ENCODE measurements at regions not wholly inside any gene's neighbourhood (a gene's known extent, or its start where the extent isn't known, plus 50 kb on each side); places are given as distances from the start of the nearest gene placed in this dataset.

DNA sequence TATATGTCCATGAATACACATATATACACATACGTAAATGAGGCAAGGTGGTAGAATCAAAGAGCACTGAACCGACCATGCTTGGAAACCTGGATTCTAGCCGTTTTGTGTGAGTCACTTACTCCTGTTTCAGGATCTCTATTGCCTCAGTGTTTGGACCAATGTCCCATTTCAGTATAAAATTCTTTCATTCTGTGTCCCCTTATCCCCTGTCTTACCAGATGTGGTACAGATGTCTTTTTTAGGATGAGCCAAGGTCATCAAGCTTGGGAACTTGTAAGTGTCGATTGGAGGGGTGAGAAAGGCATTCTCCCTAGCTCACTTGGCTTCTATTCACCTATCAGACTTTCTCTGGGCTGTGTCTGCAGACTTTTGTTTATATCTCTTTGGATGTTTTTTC is 139.9 kb upstream of the CHL1 start:
- ChIA-PET CTCF (ENCODE audit: partially characterized antibody) (no interaction called here), POLR2A (ENCODE audit: partially characterized antibody) (no interaction called here)
- Mint-ChIP-seq H3K27me3 (peaks cover 5 to 9% of the 10 kb centered on the region in 2 donors), H3K9me3 (peaks cover 0 to 4% (median under 1%) of the 10 kb centered on the region in 8 donors), H3K4me3 (no peak overlapping the region), H3K27ac (no peak overlapping the region), H3K4me1 (no peaks in the 10 kb centered on the region), H3K36me3 (no peaks in the 10 kb centered on the region)
- Histone ChIP-seq H3K9me3 (ENCODE audit: control insufficient read depth in 1 of 2, low read length in 2 of 2) (no peaks in the 10 kb centered on the region), H3K4me3 (ENCODE audit: low read length in 2 of 2) (no peak overlapping the region), H3K27ac (ENCODE audit: low read depth, low read length) (no peak overlapping the region), H3K4me1 (ENCODE audit: insufficient read depth, low read length) (no peaks in the 10 kb centered on the region), H3K36me3 (ENCODE audit: insufficient read depth, low read length) (no peaks in the 10 kb centered on the region), H3K27me3 (ENCODE audit: insufficient read depth, low read length) (no peaks in the 10 kb centered on the region)
- intact Hi-C loops (cut with micrococcal nuclease), result no loop called here
- no peak for DNase-seq

DNA sequence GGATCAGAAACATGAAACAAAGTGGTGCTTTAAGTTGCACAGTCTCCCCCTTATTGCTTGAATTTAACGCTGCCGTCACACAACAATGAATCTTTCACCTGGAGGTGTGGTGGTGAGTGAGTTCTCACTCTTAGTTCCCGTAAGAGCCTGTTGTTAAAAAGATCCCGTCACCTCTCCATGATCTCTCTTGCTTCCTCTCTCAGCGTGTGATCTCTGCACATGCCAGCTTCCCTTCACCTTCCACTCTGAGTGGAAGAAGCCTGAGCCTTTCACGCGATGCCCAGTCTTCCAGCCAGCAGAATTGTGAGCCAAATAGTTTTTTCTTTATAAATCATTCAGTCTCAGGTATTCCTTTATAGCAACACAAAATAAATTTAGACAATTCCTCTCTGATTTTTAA is 136.7 kb upstream of the CHL1 start:
- Mint-ChIP-seq H3K4me3 (no peak overlapping the region), H3K4me1 (no peaks in the 10 kb centered on the region), H3K27ac (no peak overlapping the region), H3K9me3 (peaks cover 0 to 3% (median 0%) of the 10 kb centered on the region in 8 donors), H3K36me3 (no peaks in the 10 kb centered on the region), H3K27me3 (peaks cover 5 to 14% of the 10 kb centered on the region in 2 donors)
- no peak for DNase-seq
- H3K27me3 ChIP-seq (ENCODE audit: insufficient read depth, low read length), result no peaks in the 10 kb centered on the region
- H3K4me1 ChIP-seq (ENCODE audit: insufficient read depth, low read length), result no peaks in the 10 kb centered on the region
- H3K36me3 ChIP-seq (ENCODE audit: insufficient read depth, low read length), result no peaks in the 10 kb centered on the region
- H3K9me3 ChIP-seq (ENCODE audit: control insufficient read depth in 1 of 2, low read length in 2 of 2), result no peaks in the 10 kb centered on the region
- POLR2A ChIA-PET (ENCODE audit: partially characterized antibody), result no interaction called here
- no peak overlapping the region for H3K27ac ChIP-seq (ENCODE audit: low read depth, low read length)
- CTCF ChIA-PET (ENCODE audit: partially characterized antibody), result no interaction called here
- intact Hi-C loops (cut with micrococcal nuclease), result no loop called here
- no peak overlapping the region for H3K4me3 ChIP-seq (ENCODE audit: low read length in 2 of 2)

DNA sequence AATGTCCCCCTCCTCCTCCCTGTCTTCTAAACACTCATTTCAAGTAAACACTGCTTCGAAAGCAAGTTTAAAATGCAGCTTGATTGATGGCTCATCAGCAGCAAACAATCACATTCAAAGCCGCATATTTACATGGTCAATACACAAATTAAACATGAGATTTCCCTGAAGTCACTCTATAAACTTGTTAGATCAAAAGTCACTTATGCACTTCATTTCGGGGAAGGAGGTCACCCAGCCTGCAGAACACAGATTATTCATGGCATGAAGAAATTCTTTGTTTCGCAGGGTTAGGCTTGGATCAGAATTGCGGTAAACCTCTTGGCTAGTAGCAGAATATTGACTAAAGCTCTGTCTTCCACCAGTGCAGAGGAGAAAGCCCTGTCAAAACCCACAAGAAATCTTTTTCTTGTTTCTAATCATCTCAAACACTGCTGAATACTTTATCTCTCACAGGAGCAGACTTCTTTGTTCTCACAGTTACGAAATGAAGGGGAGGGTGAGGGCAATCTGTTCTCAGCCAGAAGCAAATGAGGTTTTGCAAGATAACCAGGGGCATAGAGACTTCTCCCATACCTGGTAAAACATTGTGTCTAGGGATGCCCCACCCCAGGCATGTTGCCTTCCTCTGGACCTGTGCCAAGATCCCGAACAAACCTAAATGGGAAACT is 133.3 kb upstream of the CHL1 start:
- POLR2A ChIA-PET (ENCODE audit: partially characterized antibody), result no interaction called here
- Mint-ChIP-seq H3K9me3 (peaks cover 0 to 3% (median 0%) of the 10 kb centered on the region in 8 donors), H3K4me3 (no peak overlapping the region), H3K27me3 (peaks cover 6 to 13% of the 10 kb centered on the region in 2 donors), H3K27ac (no peak overlapping the region), H3K4me1 (no peaks in the 10 kb centered on the region), H3K36me3 (no peaks in the 10 kb centered on the region)
- CTCF ChIA-PET (ENCODE audit: partially characterized antibody), result no interaction called here
- Histone ChIP-seq H3K4me3 (ENCODE audit: low read length in 2 of 2) (no peak overlapping the region), H3K4me1 (ENCODE audit: insufficient read depth, low read length) (no peaks in the 10 kb centered on the region), H3K9me3 (ENCODE audit: control insufficient read depth in 1 of 2, low read length in 2 of 2) (no peaks in the 10 kb centered on the region), H3K27me3 (ENCODE audit: insufficient read depth, low read length) (no peaks in the 10 kb centered on the region), H3K36me3 (ENCODE audit: insufficient read depth, low read length) (no peaks in the 10 kb centered on the region), H3K27ac (ENCODE audit: low read depth, low read length) (no peak overlapping the region)
- DNase-seq, result no peak
- intact Hi-C loops (cut with micrococcal nuclease), result no loop called here

DNA sequence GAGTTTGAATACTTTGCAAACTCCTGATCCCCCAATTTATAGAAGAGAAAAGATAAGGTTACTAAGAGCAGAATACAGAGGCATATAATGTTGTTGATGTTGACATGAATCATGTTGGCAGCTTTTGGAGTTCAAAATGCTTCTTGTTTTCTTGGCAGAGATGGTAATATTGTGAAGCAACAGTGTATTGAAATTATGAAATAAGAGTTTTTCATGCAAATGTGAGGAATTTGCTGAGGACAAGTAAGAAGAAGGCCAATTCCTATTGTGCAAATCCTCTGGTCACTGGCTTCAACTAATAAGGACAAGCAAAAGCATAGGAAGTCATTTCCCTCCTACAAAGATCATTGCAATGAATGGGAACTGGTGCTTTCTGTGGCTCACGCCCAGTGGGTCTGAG is 126.9 kb upstream of the CHL1 start:
- ChIA-PET CTCF (ENCODE audit: partially characterized antibody) (no interaction called here), POLR2A (ENCODE audit: partially characterized antibody) (no interaction called here)
- Mint-ChIP-seq H3K4me1 (no peaks in the 10 kb centered on the region), H3K27ac (no peak overlapping the region), H3K27me3 (peaks cover 4 to 7% of the 10 kb centered on the region in 2 donors), H3K4me3 (no peak overlapping the region), H3K36me3 (no peaks in the 10 kb centered on the region), H3K9me3 (peaks cover 0 to 3% (median 0%) of the 10 kb centered on the region in 8 donors)
- intact Hi-C loops (cut with micrococcal nuclease), result no loop called here
- H3K4me3 ChIP-seq (ENCODE audit: low read length in 2 of 2), result no peak overlapping the region
- no peaks in the 10 kb centered on the region for H3K36me3 ChIP-seq (ENCODE audit: insufficient read depth, low read length)
- no peaks in the 10 kb centered on the region for H3K9me3 ChIP-seq (ENCODE audit: control insufficient read depth in 1 of 2, low read length in 2 of 2)
- H3K27me3 ChIP-seq (ENCODE audit: insufficient read depth, low read length), result no peaks in the 10 kb centered on the region
- no peak for DNase-seq
- no peak overlapping the region for H3K27ac ChIP-seq (ENCODE audit: low read depth, low read length)
- H3K4me1 ChIP-seq (ENCODE audit: insufficient read depth, low read length), result no peaks in the 10 kb centered on the region

DNA sequence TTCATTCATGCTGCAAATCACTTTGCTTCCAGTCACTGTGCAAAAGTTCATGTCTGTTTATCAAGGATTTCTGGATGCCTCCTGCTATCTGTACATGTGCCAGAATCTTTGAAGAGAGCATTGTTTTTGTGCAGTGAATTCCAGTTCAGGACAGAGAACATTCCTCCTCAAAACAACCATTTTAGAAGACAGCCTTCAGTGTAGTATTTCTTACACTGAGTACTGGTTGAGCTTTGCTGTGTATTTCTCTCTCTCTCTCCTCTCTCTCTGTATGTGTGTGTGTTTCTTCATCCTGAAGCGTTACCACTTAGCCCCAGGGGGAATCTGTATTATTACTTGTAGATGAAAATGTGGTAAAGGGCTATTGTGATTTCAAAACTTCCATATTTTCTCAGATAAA is 123.8 kb upstream of the CHL1 start:
- Histone ChIP-seq H3K27me3 (ENCODE audit: insufficient read depth, low read length) (no peaks in the 10 kb centered on the region), H3K27ac (ENCODE audit: low read depth, low read length) (no peak overlapping the region), H3K4me1 (ENCODE audit: insufficient read depth, low read length) (no peaks in the 10 kb centered on the region), H3K36me3 (ENCODE audit: insufficient read depth, low read length) (no peaks in the 10 kb centered on the region), H3K9me3 (ENCODE audit: control insufficient read depth in 1 of 2, low read length in 2 of 2) (no peaks in the 10 kb centered on the region), H3K4me3 (ENCODE audit: low read length in 2 of 2) (no peak overlapping the region)
- intact Hi-C loops (cut with micrococcal nuclease), result no loop called here
- no peaks in the 10 kb centered on the region for H3K4me1 Mint-ChIP-seq
- CTCF ChIA-PET (ENCODE audit: partially characterized antibody), result no interaction called here
- DNase-seq, result no peak
- H3K4me3 Mint-ChIP-seq, result no peak overlapping the region
- H3K27ac Mint-ChIP-seq, result no peak overlapping the region
- H3K9me3 Mint-ChIP-seq, result peaks cover 0 to 4% (median 0%) of the 10 kb centered on the region in 8 donors
- no peaks in the 10 kb centered on the region for H3K36me3 Mint-ChIP-seq
- POLR2A ChIA-PET (ENCODE audit: partially characterized antibody), result no interaction called here
- H3K27me3 Mint-ChIP-seq, result peaks cover 3 to 5% of the 10 kb centered on the region in 2 donors

DNA sequence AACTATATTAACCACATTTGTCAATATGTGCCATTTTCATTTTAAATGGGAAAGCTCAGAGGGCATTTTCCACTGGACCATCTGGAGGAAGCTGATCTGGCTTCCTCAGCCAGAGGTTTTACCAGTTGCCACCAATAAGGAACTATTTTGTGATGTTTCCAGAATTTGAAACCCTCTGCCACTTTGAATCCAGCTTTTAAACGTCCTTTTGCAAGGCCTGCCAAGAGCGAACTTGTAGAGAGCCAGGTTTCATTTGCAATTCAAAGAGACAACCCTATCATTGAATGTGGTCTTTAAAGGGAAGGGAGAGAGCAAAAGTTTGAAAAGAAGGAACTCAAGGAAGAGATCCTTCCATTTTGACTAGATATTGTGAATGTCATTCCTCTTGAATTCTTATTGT is 123.3 kb upstream of the CHL1 start:
- H3K36me3 ChIP-seq (ENCODE audit: insufficient read depth, low read length), result no peaks in the 10 kb centered on the region
- no peak for DNase-seq
- ChIA-PET POLR2A (ENCODE audit: partially characterized antibody) (no interaction called here), CTCF (ENCODE audit: partially characterized antibody) (no interaction called here)
- Mint-ChIP-seq H3K4me3 (no peak overlapping the region), H3K4me1 (no peaks in the 10 kb centered on the region), H3K27me3 (peaks cover 3 to 5% of the 10 kb centered on the region in 2 donors), H3K36me3 (no peaks in the 10 kb centered on the region), H3K9me3 (peaks cover 0 to 4% (median 0%) of the 10 kb centered on the region in 8 donors), H3K27ac (no peak overlapping the region)
- H3K27me3 ChIP-seq (ENCODE audit: insufficient read depth, low read length), result no peaks in the 10 kb centered on the region
- no peaks in the 10 kb centered on the region for H3K4me1 ChIP-seq (ENCODE audit: insufficient read depth, low read length)
- intact Hi-C loops (cut with micrococcal nuclease), result no loop called here
- H3K27ac ChIP-seq (ENCODE audit: low read depth, low read length), result no peak overlapping the region
- H3K9me3 ChIP-seq (ENCODE audit: control insufficient read depth in 1 of 2, low read length in 2 of 2), result no peaks in the 10 kb centered on the region
- H3K4me3 ChIP-seq (ENCODE audit: low read length in 2 of 2), result no peak overlapping the region

DNA sequence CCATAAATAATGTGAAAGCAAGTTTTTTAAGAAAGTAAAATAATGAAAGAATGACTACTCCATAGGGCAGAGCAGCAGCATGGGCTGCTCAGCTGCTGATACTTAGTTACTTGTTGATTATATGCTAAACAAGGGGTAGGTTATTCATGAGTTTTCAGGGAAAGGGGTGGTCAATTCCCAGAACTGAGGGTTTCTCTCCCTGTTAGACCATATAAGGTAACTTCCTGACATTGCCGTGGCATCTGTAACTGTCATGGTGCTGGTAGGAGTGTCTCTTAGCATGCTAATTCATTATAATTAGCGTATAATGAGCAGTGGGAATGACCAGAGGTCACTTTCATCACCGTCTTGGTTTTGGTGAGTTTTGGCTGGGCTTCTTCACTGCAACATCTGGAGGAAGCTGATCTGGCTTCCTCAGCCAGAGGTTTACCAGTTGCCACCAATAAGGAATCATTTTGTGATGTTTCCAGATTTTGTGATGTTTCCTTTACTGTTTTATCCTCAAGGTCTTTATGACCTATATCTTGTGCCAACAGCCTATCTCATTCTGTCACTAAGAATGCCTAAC is 121.8 kb upstream of the CHL1 start:
- no peak overlapping the region for H3K4me3 Mint-ChIP-seq

More for the DNA sequence above, 121.8 kb upstream of the CHL1 start:
- H3K27ac Mint-ChIP-seq, result no peak overlapping the region
- H3K4me1 Mint-ChIP-seq, result no peaks in the 10 kb centered on the region
- H3K27me3 Mint-ChIP-seq, result peaks cover 3 to 5% of the 10 kb centered on the region in 2 donors
- H3K36me3 ChIP-seq (ENCODE audit: insufficient read depth, low read length), result no peaks in the 10 kb centered on the region
- intact Hi-C loops (cut with micrococcal nuclease), result no loop called here
- peaks cover 0 to 4% (median 0%) of the 10 kb centered on the region in 8 donors for H3K9me3 Mint-ChIP-seq
- CTCF ChIA-PET (ENCODE audit: partially characterized antibody), result no interaction called here
- POLR2A ChIA-PET (ENCODE audit: partially characterized antibody), result no interaction called here
- H3K4me3 ChIP-seq (ENCODE audit: low read length in 2 of 2), result no peak overlapping the region
- no peaks in the 10 kb centered on the region for H3K9me3 ChIP-seq (ENCODE audit: control insufficient read depth in 1 of 2, low read length in 2 of 2)
- no peak overlapping the region for H3K27ac ChIP-seq (ENCODE audit: low read depth, low read length)
- H3K36me3 Mint-ChIP-seq, result no peaks in the 10 kb centered on the region
- no peak for DNase-seq
- H3K4me1 ChIP-seq (ENCODE audit: insufficient read depth, low read length), result no peaks in the 10 kb centered on the region
- H3K27me3 ChIP-seq (ENCODE audit: insufficient read depth, low read length), result no peaks in the 10 kb centered on the region
